ENCODE measurements at regions not wholly inside any gene's neighbourhood (a gene's known extent, or its start where the extent isn't known, plus 50 kb on each side); places are given as distances from the start of the nearest gene placed in this dataset.

DNA sequence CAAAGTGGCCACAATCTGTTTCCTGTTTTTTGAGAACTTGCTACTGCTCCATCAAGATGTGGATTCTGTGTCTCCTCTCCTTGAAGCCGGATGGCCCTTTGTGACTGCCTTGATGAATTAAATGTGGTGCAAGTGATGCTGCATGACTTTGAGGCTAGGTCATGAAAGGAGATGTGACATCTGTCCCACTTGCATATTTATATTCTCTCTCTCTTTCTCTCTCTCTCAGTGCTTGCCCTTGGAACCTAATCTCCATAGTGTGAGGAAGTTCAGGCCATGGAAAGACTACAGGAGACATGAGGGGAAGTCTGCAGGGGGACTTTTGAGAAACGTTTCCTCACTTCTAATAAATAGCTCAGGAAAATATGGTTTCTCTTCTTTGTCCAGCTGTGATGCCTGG lies 50.0 kb upstream of the ADPGK start:
- Histone ChIP-seq H3K36me3 (no peaks in the 10 kb centered on the region), H3K4me1 (peaks cover 9% of the 10 kb centered on the region), H3K4me3 (no peak overlapping the region), H3K9me3 (replicated peaks) (no peaks in the 10 kb centered on the region), H3K27ac (no peak overlapping the region), H3K27me3 (no peaks in the 10 kb centered on the region; the same call in 1 of the 2 replicates)
- no peak for DNase-seq

All from SJCRH30 (cell line).